Transverse colon (tissue), 4 donors: ENCODE measurements at regions not wholly inside any gene's neighbourhood (a gene's known extent, or its start where the extent isn't known, plus 50 kb on each side); places are given as distances from the start of the nearest gene placed in this dataset.

Experiments used
- POLR2A ChIP-seq: fragments of 450-650 bp; IDR thresholded peaks from one replicate; pipeline ENCODE4 v1.6.1; 2016; ENCODE audit warnings: antibody characterized with exemption, mild to moderate bottlenecking, moderate library complexity
- POLR2AphosphoS5 ChIP-seq, 3 donors: sonication (generic); formaldehyde crosslinking; IDR thresholded peaks; one replicate each; pipeline ENCODE4 v1.6.1; 2016; ENCODE audit warnings: antibody characterized with exemption in 3 of 3
- TF ChIP-seq, protein P1 (sequence below), 5 experiments: fragments of 200-600 bp in 3 of 5; fragments of 450-650 bp in 2 of 5; sonication (generic) in 3 of 5; IDR thresholded peaks; 1 replicate in 2 of 5; 2 replicates in 3 of 5; pipeline ENCODE4 v1.5.1; 2016 to 2017; ENCODE audit warnings: antibody characterized with exemption in 5 of 5, inconsistent platforms in 3 of 5, mild to moderate bottlenecking in 2 of 5, moderate library complexity in 1 of 5

DNA sequence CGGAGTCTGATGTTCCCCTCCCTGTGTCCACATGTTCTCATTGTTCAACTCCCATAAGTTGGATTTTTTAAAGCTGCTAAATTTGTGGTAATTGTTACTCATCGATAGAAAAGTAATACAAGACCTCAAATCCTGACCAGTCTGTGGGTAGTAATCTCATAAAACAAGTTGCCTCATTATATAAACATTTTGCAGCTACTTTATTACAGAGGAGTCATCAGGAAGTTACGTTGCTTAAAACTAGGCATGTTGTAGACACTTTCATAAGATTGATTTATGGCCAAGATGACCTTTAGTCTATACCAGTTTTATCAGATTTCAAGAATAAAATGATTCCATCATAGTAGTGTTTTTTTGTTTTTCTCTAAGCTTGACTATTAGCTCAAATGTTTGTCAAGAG is 208.8 kb downstream of the GIPC2 start:
- TF ChIP-seq POLR2A (no peak), POLR2AphosphoS5 (IDR thresholded peaks at IDR 0.05) (no peak)
- TF ChIP-seq, protein P1, sequence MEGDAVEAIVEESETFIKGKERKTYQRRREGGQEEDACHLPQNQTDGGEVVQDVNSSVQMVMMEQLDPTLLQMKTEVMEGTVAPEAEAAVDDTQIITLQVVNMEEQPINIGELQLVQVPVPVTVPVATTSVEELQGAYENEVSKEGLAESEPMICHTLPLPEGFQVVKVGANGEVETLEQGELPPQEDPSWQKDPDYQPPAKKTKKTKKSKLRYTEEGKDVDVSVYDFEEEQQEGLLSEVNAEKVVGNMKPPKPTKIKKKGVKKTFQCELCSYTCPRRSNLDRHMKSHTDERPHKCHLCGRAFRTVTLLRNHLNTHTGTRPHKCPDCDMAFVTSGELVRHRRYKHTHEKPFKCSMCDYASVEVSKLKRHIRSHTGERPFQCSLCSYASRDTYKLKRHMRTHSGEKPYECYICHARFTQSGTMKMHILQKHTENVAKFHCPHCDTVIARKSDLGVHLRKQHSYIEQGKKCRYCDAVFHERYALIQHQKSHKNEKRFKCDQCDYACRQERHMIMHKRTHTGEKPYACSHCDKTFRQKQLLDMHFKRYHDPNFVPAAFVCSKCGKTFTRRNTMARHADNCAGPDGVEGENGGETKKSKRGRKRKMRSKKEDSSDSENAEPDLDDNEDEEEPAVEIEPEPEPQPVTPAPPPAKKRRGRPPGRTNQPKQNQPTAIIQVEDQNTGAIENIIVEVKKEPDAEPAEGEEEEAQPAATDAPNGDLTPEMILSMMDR (IDR thresholded peaks at IDR 0.05), result no peak
